ENCODE measurements at regions not wholly inside any gene's neighbourhood (a gene's known extent, or its start where the extent isn't known, plus 50 kb on each side); places are given as distances from the start of the nearest gene placed in this dataset.

GRCh38 chr7:405489-406211, 114.0 kb downstream of the PDGFA start:
- Histone ChIP-seq H3K9ac (replicated peaks; ENCODE audit: extremely low read depth, insufficient read depth, low read length) (no peak overlapping the region), H3K27ac (ENCODE audit: insufficient read depth, low read depth, low read length) (no peak overlapping the region), H3K4me1 (ENCODE audit: control insufficient read depth, extremely low read depth, insufficient read depth, low read length) (no peaks in the 10 kb centered on the region), H3K4me2 (ENCODE audit: insufficient read depth, low read length) (no peak overlapping the region), H3K9me3 (replicated peaks; ENCODE audit: control insufficient read depth, insufficient read depth, low read length) (no peaks in the 10 kb centered on the region), H3K79me2 (ENCODE audit: control insufficient read depth, insufficient read depth, low read length) (no peaks in the 10 kb centered on the region), H2AFZ (ENCODE audit: low read depth, low read length) (no peak overlapping the region), H3K4me3 (replicated peaks in 1 of 3; ENCODE audit: insufficient read depth in 1 of 3, low read depth in 1 of 3, low read length in 3 of 3) (no peak overlapping the region), H3K9me1 (replicated peaks; ENCODE audit: control insufficient read depth, extremely low read depth, insufficient read depth, low read length) (no peaks in the 10 kb centered on the region), H4K20me1 (replicated peaks; ENCODE audit: control insufficient read depth, extremely low read depth, insufficient read depth, low read length) (no peaks in the 10 kb centered on the region), H3K27me3 (ENCODE audit: control insufficient read depth in 2 of 2, insufficient read depth in 2 of 2, low read length in 2 of 2) (peaks cover 2 to 4% of the 10 kb centered on the region in 2 experiments), H3K36me3 (ENCODE audit: control insufficient read depth in 2 of 2, extremely low read depth in 1 of 2, insufficient read depth in 2 of 2, low read length in 2 of 2) (no peaks in the 10 kb centered on the region)
- TF ChIP-seq MAX (IDR thresholded peaks at IDR 0.05; ENCODE audit: insufficient read depth, insufficient read length) (no peak), GATA2 (IDR thresholded peaks at IDR 0.05; ENCODE audit: insufficient read depth, insufficient read length, low read depth, low read length) (no peak), JUN (IDR thresholded peaks at IDR 0.05; ENCODE audit: borderline replicate concordance, insufficient read depth, insufficient read length, low read depth) (no peak), EZH2 (IDR thresholded peaks at IDR 0.05; ENCODE audit: borderline replicate concordance, low read depth, low read length, severe bottlenecking) (no peak), POLR2AphosphoS5 (IDR thresholded peaks at IDR 0.05; ENCODE audit: insufficient read depth, low read depth, low read length) (no peak), MYC (IDR thresholded peaks at IDR 0.05; ENCODE audit: low read depth, low read length) (no peak), POLR2A (IDR thresholded peaks at IDR 0.05; ENCODE audit: low read depth, low read length) (no peak), FOS (IDR thresholded peaks at IDR 0.05; ENCODE audit: borderline replicate concordance, insufficient read depth, low read length) (no peak)
- TF ChIP-seq, protein P1, sequence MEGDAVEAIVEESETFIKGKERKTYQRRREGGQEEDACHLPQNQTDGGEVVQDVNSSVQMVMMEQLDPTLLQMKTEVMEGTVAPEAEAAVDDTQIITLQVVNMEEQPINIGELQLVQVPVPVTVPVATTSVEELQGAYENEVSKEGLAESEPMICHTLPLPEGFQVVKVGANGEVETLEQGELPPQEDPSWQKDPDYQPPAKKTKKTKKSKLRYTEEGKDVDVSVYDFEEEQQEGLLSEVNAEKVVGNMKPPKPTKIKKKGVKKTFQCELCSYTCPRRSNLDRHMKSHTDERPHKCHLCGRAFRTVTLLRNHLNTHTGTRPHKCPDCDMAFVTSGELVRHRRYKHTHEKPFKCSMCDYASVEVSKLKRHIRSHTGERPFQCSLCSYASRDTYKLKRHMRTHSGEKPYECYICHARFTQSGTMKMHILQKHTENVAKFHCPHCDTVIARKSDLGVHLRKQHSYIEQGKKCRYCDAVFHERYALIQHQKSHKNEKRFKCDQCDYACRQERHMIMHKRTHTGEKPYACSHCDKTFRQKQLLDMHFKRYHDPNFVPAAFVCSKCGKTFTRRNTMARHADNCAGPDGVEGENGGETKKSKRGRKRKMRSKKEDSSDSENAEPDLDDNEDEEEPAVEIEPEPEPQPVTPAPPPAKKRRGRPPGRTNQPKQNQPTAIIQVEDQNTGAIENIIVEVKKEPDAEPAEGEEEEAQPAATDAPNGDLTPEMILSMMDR (IDR thresholded peaks at IDR 0.05; ENCODE audit: extremely low read depth in 1 of 2, insufficient read depth in 1 of 2, low read depth in 1 of 2, low read length in 2 of 2), result no peak
- no peak for FAIRE-seq
- no TSS peak for BruUV-seq (replicated peaks)
- intact Hi-C loops (cut with micrococcal nuclease) (no loop called here), dilution Hi-C loops (cut with MboI; ENCODE audit: extremely low pct_ligation_motif_present, low sequenced_read_pairs) (no loop called here)
- ChIA-PET POLR2A (no interaction called here), CTCF (interaction anchor here (0.8 kb wide), 1 partner anchor 72 kb away, joined by 3 read pairs; no protein-coding TSS in a partner anchor)
- no peak for DNase-seq (ENCODE audit: low read depth, low spot score)

Data from endothelial cell of umbilical vein (primary cell).